B cell (primary cell): ENCODE measurements at regions not wholly inside any gene's neighbourhood (a gene's known extent, or its start where the extent isn't known, plus 50 kb on each side); places are given as distances from the start of the nearest gene placed in this dataset.

ENCODE experiments used
- ATAC-seq: fragments of 200-7000 bp; cut with Tn5 transposase; one replicate; pipeline ENCODE4 v1.10.0; 2021; ENCODE audit warnings: low read depth, mild to moderate bottlenecking, moderate number of reproducible peaks, moderate library complexity
- CTCF ChIA-PET: fragments of 350-600 bp; sonication (Branson Sonifier 250); formaldehyde crosslinking; loops from one replicate; lab custom pipeline; 2021; ENCODE audit warnings: antibody characterized with exemption, inconsistent platforms; lab: Charles Lee
- POLR2A ChIA-PET: fragments of 350-600 bp; sonication (Branson Sonifier 250); formaldehyde crosslinking; loops from one replicate; lab custom pipeline; 2021; ENCODE audit warnings: antibody characterized with exemption; lab: Charles Lee
- DNase-seq: peaks from one replicate; pipeline ENCODE4 v3.0.0; 2013
- H2AFZ ChIP-seq: 2 replicates; pipeline ENCODE4 v1.6.1; 2012; ENCODE audit warnings: mild to moderate bottlenecking, low read depth, low read length; ENCODE audit not compliant: insufficient read depth, poor library complexity, severe bottlenecking
- H3K27ac ChIP-seq, 2 donors: 1 replicate in 1 of 2; 2 replicates in 1 of 2; pipeline ENCODE4 v1.5.1; 2012 to 2013; ENCODE audit warnings: low read length in 2 of 2, mild to moderate bottlenecking in 2 of 2, moderate library complexity in 1 of 2
- H3K27me3 ChIP-seq, 4 experiments: fragments of 200-600 bp in 1 of 4; sonication (generic) in 1 of 4; replicated peaks in 1 of 4; 1 replicate in 2 of 4; 2 replicates in 2 of 4; pipeline versions ENCODE4 v1.6.1 to v1.7.0; 2013 to 2016; ENCODE audit warnings: low read length in 3 of 4, mild to moderate bottlenecking in 2 of 4, mixed read lengths in 1 of 4, moderate library complexity in 1 of 4; ENCODE audit not compliant: insufficient read depth in 4 of 4, control insufficient read depth in 3 of 4; ENCODE audit errors: control extremely low read depth in 1 of 4
- H3K36me3 ChIP-seq, 2 experiments: replicated peaks in 1 of 2; 1 replicate in 1 of 2; 2 replicates in 1 of 2; pipeline versions ENCODE4 v1.6.1 to v1.7.1; 2013; ENCODE audit warnings: low read length in 1 of 2; ENCODE audit not compliant: insufficient read depth in 2 of 2, control insufficient read depth in 1 of 2; ENCODE audit errors: control extremely low read depth in 1 of 2, extremely low read depth in 1 of 2
- H3K4me1 ChIP-seq, 2 donors: fragments of 200-600 bp in 1 of 2; sonication (generic) in 1 of 2; 1 replicate in 1 of 2; 2 replicates in 1 of 2; pipeline versions ENCODE4 v1.5.1 to v1.6.1; 2013 to 2017; ENCODE audit warnings: low read length in 2 of 2; ENCODE audit not compliant: control insufficient read depth in 2 of 2, insufficient read depth in 2 of 2
- H3K4me2 ChIP-seq: replicated peaks from 2 replicates; pipeline ENCODE3; 2012; ENCODE audit warnings: mild to moderate bottlenecking, low read depth, low read length; ENCODE audit not compliant: poor library complexity, severe bottlenecking
- H3K4me3 ChIP-seq, 5 experiments: fragments of 200-600 bp in 1 of 5; sonication (generic) in 1 of 5; 1 replicate in 3 of 5; 2 replicates in 2 of 5; pipeline versions ENCODE4 v1.5.1 to v1.7.0; 2011 to 2016; ENCODE audit warnings: low read length in 4 of 5, mild to moderate bottlenecking in 4 of 5, low read depth in 2 of 5, control low read depth in 1 of 5, moderate library complexity in 1 of 5; ENCODE audit not compliant: insufficient read depth in 1 of 5; ENCODE audit errors: control extremely low read depth in 1 of 5, extremely low read depth in 1 of 5
- H3K79me2 ChIP-seq: fragments of 200-600 bp; sonication (generic); one replicate; pipeline ENCODE4 v1.6.0; 2016; ENCODE audit warnings: low read length; ENCODE audit not compliant: control insufficient read depth, insufficient read depth
- H3K9ac ChIP-seq: fragments of 200-600 bp; sonication (generic); 2 replicates; pipeline ENCODE4 v1.6.1; 2017; ENCODE audit warnings: mild to moderate bottlenecking, low read length, moderate library complexity
- H3K9me3 ChIP-seq, 3 donors: one replicate each; pipeline versions ENCODE4 v1.6.1 to v1.7.1; 2013; ENCODE audit warnings: low read length in 2 of 3; ENCODE audit not compliant: control insufficient read depth in 2 of 3, insufficient read depth in 1 of 3; ENCODE audit errors: control extremely low read depth in 1 of 3
- H4K20me1 ChIP-seq: 2 replicates; pipeline ENCODE4 v1.6.0; 2012; ENCODE audit warnings: mild to moderate bottlenecking, low read length; ENCODE audit not compliant: insufficient read depth, control insufficient read depth, poor library complexity, severe bottlenecking
- H3K27ac Mint-ChIP-seq: one replicate; pipeline ENCODE4 v1.8.0; 2021; ENCODE audit warnings: mixed read lengths
- H3K27me3 Mint-ChIP-seq: one replicate; pipeline ENCODE4 v1.8.0; 2021; ENCODE audit warnings: mixed read lengths
- H3K4me1 Mint-ChIP-seq: one replicate; pipeline ENCODE4 v1.8.0; 2021; ENCODE audit warnings: mixed read lengths
- H3K4me3 Mint-ChIP-seq: one replicate; pipeline ENCODE4 v1.8.0; 2021; ENCODE audit warnings: mixed read lengths
- H3K9me3 Mint-ChIP-seq: one replicate; pipeline ENCODE4 v1.8.0; 2022; ENCODE audit warnings: mixed read lengths; ENCODE audit not compliant: insufficient read depth
- CTCF ChIP-seq: fragments of 200-600 bp; IDR thresholded peaks from one replicate; pipeline ENCODE4 v1.8.0; 2022; ENCODE audit warnings: antibody characterized with exemption, mild to moderate bottlenecking
- EZH2 ChIP-seq: IDR thresholded peaks from 2 replicates; pipeline ENCODE4 v1.6.1; 2012; ENCODE audit warnings: borderline replicate concordance, low read depth, mild to moderate bottlenecking, moderate library complexity, low read length; ENCODE audit not compliant: insufficient read depth, poor library complexity, severe bottlenecking
- WGBS: methylation state at CpG from one replicate; pipeline ENCODE4 v1.1.5; 2013; ENCODE audit warnings: missing lambda C conversion rate; ENCODE audit not compliant: insufficient coverage; 5-methylcytosine and 5-hydroxymethylcytosine counted together
- intact Hi-C: fragments of 100-400 bp; cut with micrococcal nuclease; formaldehyde crosslinking; loops from one replicate; pipeline ENCODE4 v1.10.0; 2022

- Mint-ChIP-seq H3K9me3 (no peaks in the 10 kb centered on the region), H3K4me1 (peaks cover 32% of the 10 kb centered on the region), H3K4me3 (no peak overlapping the region), H3K27ac (no peak overlapping the region), H3K27me3 (no peaks in the 10 kb centered on the region)
- TF ChIP-seq EZH2 (no peak), CTCF (no peak)
- Histone ChIP-seq H3K4me3 (no peak overlapping the region), H3K36me3 (no peaks in the 10 kb centered on the region), H3K9ac (no peak overlapping the region), H3K4me2 (no peak overlapping the region), H2AFZ (no peak overlapping the region), H4K20me1 (no peaks in the 10 kb centered on the region), H3K27ac (no peak overlapping the region), H3K27me3 (no peaks in the 10 kb centered on the region), H3K9me3 (no peaks in the 10 kb centered on the region), H3K79me2 (no peaks in the 10 kb centered on the region), H3K4me1 (peaks cover under 1 to 4% of the 10 kb centered on the region in 2 donors)
- DNase-seq (no peak), ATAC-seq (no peak)
- WGBS: no CpG with 5 or more reads among the region's 1 CpG
- POLR2A ChIA-PET: no interaction called here
- intact Hi-C loops: no loop called here
- CTCF ChIA-PET: interaction anchor here (2.5 kb wide), 1 partner anchor 9 kb away, joined by 12 read pairs; no protein-coding TSS in a partner anchor
These were observed 78.5 kb upstream of the ALDH1A1 start for GRCh38 chr9:73031350-73031749.

DNA sequence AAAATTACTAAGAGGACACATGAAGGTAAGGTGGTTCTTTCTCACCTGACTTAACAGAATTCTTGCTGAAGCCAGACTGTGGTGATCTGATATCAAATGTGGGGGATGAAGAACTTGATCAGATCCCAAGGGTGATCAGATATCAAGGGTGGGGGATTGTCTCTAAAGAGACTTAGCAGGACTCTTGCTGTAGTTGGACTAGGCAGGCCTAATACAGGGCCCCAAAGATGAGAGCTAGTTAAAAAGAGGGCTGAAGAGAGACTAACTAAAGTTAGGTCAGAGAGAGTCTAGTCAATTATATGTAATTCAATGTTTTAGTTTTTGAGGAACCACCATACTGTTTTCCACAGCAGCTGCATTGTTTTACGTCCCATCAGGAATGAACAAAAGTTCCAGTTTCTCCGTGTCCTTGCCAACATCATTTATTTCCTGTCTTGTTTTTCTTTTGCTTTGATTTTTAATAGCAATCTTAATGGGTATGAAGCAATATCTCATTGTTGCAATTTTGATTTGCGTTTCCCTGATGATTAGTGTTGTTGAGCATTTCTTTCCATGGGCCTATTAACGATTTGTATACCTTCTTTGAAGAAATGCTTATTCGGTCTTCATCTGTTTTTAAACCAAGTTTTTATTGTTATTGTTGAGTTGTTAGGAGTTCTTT lies 77.6 kb upstream of the ALDH1A1 start:
- Histone ChIP-seq H3K27ac (no peak overlapping the region), H2AFZ (no peak overlapping the region), H3K9me3 (no peaks in the 10 kb centered on the region), H3K4me2 (no peak overlapping the region), H3K27me3 (no peaks in the 10 kb centered on the region), H3K4me1 (peaks cover 8 to 9% of the 10 kb centered on the region in 2 donors), H3K4me3 (no peak overlapping the region), H3K79me2 (no peaks in the 10 kb centered on the region), H4K20me1 (no peaks in the 10 kb centered on the region), H3K36me3 (no peaks in the 10 kb centered on the region), H3K9ac (no peak overlapping the region)
- no peak for TF ChIP-seq CTCF
- no peak for TF ChIP-seq EZH2
- no peak for DNase-seq
- CTCF ChIA-PET: interaction anchor here (2.5 kb wide), 1 partner anchor 8 kb away, joined by 12 read pairs; no protein-coding TSS in a partner anchor
- no peaks in the 10 kb centered on the region for H3K9me3 Mint-ChIP-seq
- no peak for ATAC-seq
- POLR2A ChIA-PET: no interaction called here
- H3K27ac Mint-ChIP-seq: no peak overlapping the region
- H3K27me3 Mint-ChIP-seq: no peaks in the 10 kb centered on the region
- H3K4me1 Mint-ChIP-seq: peaks cover 40% of the 10 kb centered on the region
- intact Hi-C loops: no loop called here
- H3K4me3 Mint-ChIP-seq: no peak overlapping the region
- 100% methylated on average over 1 of the region's 5 CpGs for WGBS
